GM19438 (cell line): ENCODE measurements at regions not wholly inside any gene's neighbourhood (a gene's known extent, or its start where the extent isn't known, plus 50 kb on each side); places are given as distances from the start of the nearest gene placed in this dataset.

Experiments used
- ATAC-seq: cut with Tn5 transposase; IDR thresholded peaks from one replicate; pipeline ENCODE4 v1.9.1; 2021; ENCODE audit warnings: low read depth; ENCODE audit not compliant: unreplicated experiment

GRCh38 chr16:65944361-65944760, 422.1 kb upstream of the CDH5 start:
- ATAC-seq = no peak

- no peak for ATAC-seq
Measured at GRCh38 chr16:65940711-65941110, 425.8 kb upstream of the CDH5 start.

- ATAC-seq = no peak
Measured at GRCh38 chr16:65938083-65938482, 428.4 kb upstream of the CDH5 start.

- ATAC-seq = no peak
Measured at GRCh38 chr16:65937455-65937854, 429.0 kb upstream of the CDH5 start.

- ATAC-seq = no peak
Measured at GRCh38 chr16:65936096-65936495, 430.4 kb upstream of the CDH5 start.

GRCh38 chr16:65934443-65934842, 432.0 kb upstream of the CDH5 start:
- ATAC-seq = no peak

- ATAC-seq = no peak
Measured at GRCh38 chr16:65933703-65934102, 432.8 kb upstream of the CDH5 start.

GRCh38 chr16:65932350-65933072, 434.0 kb upstream of the CDH5 start:
- ATAC-seq = no peak

GRCh38 chr16:65922923-65923322, 443.6 kb upstream of the CDH5 start:
- ATAC-seq = no peak

- no peak for ATAC-seq
Measured at GRCh38 chr16:65919986-65920376, 446.5 kb upstream of the CDH5 start.

GRCh38 chr16:65919145-65919985, 447.1 kb upstream of the CDH5 start:
- ATAC-seq = no peak

GRCh38 chr16:65917466-65917865, 449.0 kb upstream of the CDH5 start:
- ATAC-seq = no peak

GRCh38 chr16:65916995-65917394, 449.5 kb upstream of the CDH5 start:
- no peak for ATAC-seq

- ATAC-seq = no peak
Measured at GRCh38 chr16:65910291-65910690, 456.2 kb upstream of the CDH5 start.

GRCh38 chr16:65909310-65910050, 457.0 kb upstream of the CDH5 start:
- no peak for ATAC-seq

- no peak for ATAC-seq
Measured at GRCh38 chr16:65908568-65908967, 457.9 kb upstream of the CDH5 start.

- no peak for ATAC-seq
Measured at GRCh38 chr16:65905331-65905730, 461.2 kb upstream of the CDH5 start.

GRCh38 chr16:65896448-65897153, 469.9 kb upstream of the CDH5 start:
- no peak for ATAC-seq

- no peak for ATAC-seq
Measured at GRCh38 chr16:65895906-65896305, 470.6 kb upstream of the CDH5 start.

- no peak for ATAC-seq
Measured at GRCh38 chr16:65895486-65895885, 471.0 kb upstream of the CDH5 start.

GRCh38 chr16:65890203-65890602, 476.3 kb upstream of the CDH5 start:
- ATAC-seq = no peak
